IPS-NIHi7 (cell line): ENCODE measurements at regions not wholly inside any gene's neighbourhood (a gene's known extent, or its start where the extent isn't known, plus 50 kb on each side); places are given as distances from the start of the nearest gene placed in this dataset.

ENCODE experiments used
- DNase-seq: peaks from one replicate; pipeline ENCODE4 v3.0.0; 2012; ENCODE audit warnings: mixed read lengths; ENCODE audit errors: extremely low spot score

- DNase-seq, result peak; percentile 15
Measured at GRCh38 chr12:92466391-92467305, 236.1 kb upstream of the PLEKHG7 start.

- no peak for DNase-seq
Measured at GRCh38 chr12:92465786-92466295, 236.9 kb upstream of the PLEKHG7 start.

- DNase-seq, result no peak
Measured at GRCh38 chr12:92464911-92465310, 237.9 kb upstream of the PLEKHG7 start.

GRCh38 chr12:92463171-92463570, 239.6 kb upstream of the PLEKHG7 start:
- DNase-seq, result no peak

GRCh38 chr12:92462527-92462926, 240.3 kb upstream of the PLEKHG7 start:
- no peak for DNase-seq

- DNase-seq, result no peak
Measured at GRCh38 chr12:92462049-92462448, 240.7 kb upstream of the PLEKHG7 start.

- no peak for DNase-seq
Measured at GRCh38 chr12:92459850-92460249, 242.9 kb upstream of the PLEKHG7 start.

GRCh38 chr12:92458996-92459395, 243.8 kb upstream of the PLEKHG7 start:
- no peak for DNase-seq

- DNase-seq, result no peak
Measured at GRCh38 chr12:92457458-92458180, 245.2 kb upstream of the PLEKHG7 start.

- no peak for DNase-seq
Measured at GRCh38 chr12:92452763-92453162, 250.0 kb upstream of the PLEKHG7 start.

- DNase-seq, result no peak
Measured at GRCh38 chr12:92446083-92446460, 256.7 kb upstream of the PLEKHG7 start.

GRCh38 chr12:92445253-92446082, 257.3 kb upstream of the PLEKHG7 start:
- DNase-seq, result no peak

GRCh38 chr12:92444763-92445162, 258.0 kb upstream of the PLEKHG7 start:
- no peak for DNase-seq

- DNase-seq, result no peak
Measured at GRCh38 chr12:92442782-92443181, 260.0 kb upstream of the PLEKHG7 start.

GRCh38 chr12:92440072-92440471, 262.7 kb upstream of the PLEKHG7 start:
- no peak for DNase-seq

GRCh38 chr12:92439420-92439805, 263.4 kb upstream of the PLEKHG7 start:
- no peak for DNase-seq

- DNase-seq, result no peak
Measured at GRCh38 chr12:92438641-92439419, 264.0 kb upstream of the PLEKHG7 start.

GRCh38 chr12:92437452-92437851, 265.3 kb upstream of the PLEKHG7 start:
- DNase-seq, result no peak

- DNase-seq, result no peak
Measured at GRCh38 chr12:92436856-92437255, 265.9 kb upstream of the PLEKHG7 start.

- no peak for DNase-seq
Measured at GRCh38 chr12:92434607-92435025, 268.2 kb upstream of the PLEKHG7 start.
